SK-N-SH (cell line): ENCODE measurements at regions not wholly inside any gene's neighbourhood (a gene's known extent, or its start where the extent isn't known, plus 50 kb on each side); places are given as distances from the start of the nearest gene placed in this dataset.

Experiments used
- CTCF ChIA-PET: fragments of 300-600, 350-600 bp; formaldehyde crosslinking; extraction: SDS; loops from one replicate; lab custom pipeline; 2021; lab: Yijun Ruan, JAX
- POLR2A ChIA-PET: fragments of 350-600 bp; sonication (Branson Sonifier 250); formaldehyde crosslinking; extraction: SDS; loops from one replicate; lab custom pipeline; 2020; ENCODE audit warnings: antibody characterized with exemption, inconsistent platforms; lab: Yijun Ruan, JAX
- DNase-seq: peaks from one replicate; pipeline ENCODE4 v3.0.0; 2012
- H2AFZ ChIP-seq: fragments of 200-600 bp; sonication (generic); 2 replicates; pipeline ENCODE4 v1.8.1; 2016; ENCODE audit warnings: antibody characterized with exemption, mild to moderate bottlenecking, low read depth
- H3F3A ChIP-seq: fragments of 200-600 bp; sonication (generic); replicated peaks from 2 replicates; pipeline ENCODE3; 2016; ENCODE audit warnings: antibody characterized with exemption, mild to moderate bottlenecking; ENCODE audit not compliant: insufficient read depth
- H3K27ac ChIP-seq, 2 experiments: fragments of 200-500 bp in 1 of 2; fragments of 200-600 bp in 1 of 2; sonication (Bioruptor generic) in 1 of 2; sonication (generic), shearing (Covaris generic) in 1 of 2; 2 replicates each; pipeline versions ENCODE4 v1.5.1 to v1.6.1; 2014 to 2016; ENCODE audit warnings: low read depth in 2 of 2, inconsistent platforms in 1 of 2, low read length in 1 of 2, mild to moderate bottlenecking in 1 of 2, mixed read lengths in 1 of 2
- H3K27me3 ChIP-seq: fragments of 200-600 bp; sonication (generic), shearing (Covaris generic); 2 replicates; pipeline ENCODE4 v1.6.1; 2016; ENCODE audit warnings: mixed run types; ENCODE audit not compliant: insufficient read depth
- H3K36me3 ChIP-seq, 2 experiments: fragments of 200-500 bp in 1 of 2; fragments of 200-600 bp in 1 of 2; sonication (Bioruptor generic) in 1 of 2; sonication (generic) in 1 of 2; replicated peaks in 1 of 2; 2 replicates each; pipeline versions ENCODE3 to v1.5.1; 2014 to 2016; ENCODE audit warnings: low read length in 1 of 2, mild to moderate bottlenecking in 1 of 2; ENCODE audit not compliant: insufficient read depth in 2 of 2, control insufficient read depth in 1 of 2
- H3K4me1 ChIP-seq, 2 experiments: fragments of 200-500 bp in 1 of 2; fragments of 200-600 bp in 1 of 2; sonication (Bioruptor generic) in 1 of 2; sonication (generic), shearing (Covaris generic) in 1 of 2; 2 replicates each; pipeline versions ENCODE4 v1.5.1 to v1.6.1; 2014 to 2016; ENCODE audit warnings: low read depth in 1 of 2, low read length in 1 of 2, mixed run types in 1 of 2; ENCODE audit not compliant: insufficient read depth in 2 of 2, control insufficient read depth in 1 of 2
- H3K4me2 ChIP-seq: fragments of 200-600 bp; sonication (generic), shearing (Covaris generic); 2 replicates; pipeline ENCODE4 v1.6.1; 2017; ENCODE audit warnings: mixed run types
- H3K4me3 ChIP-seq, 2 experiments: fragments of 200-500 bp in 1 of 2; fragments of 200-600 bp in 1 of 2; sonication (Bioruptor generic) in 1 of 2; sonication (generic), shearing (Covaris generic) in 1 of 2; 2 replicates each; pipeline versions ENCODE4 v1.5.1 to v1.8.1; 2014 to 2016; ENCODE audit warnings: low read depth in 2 of 2, inconsistent platforms in 1 of 2, low read length in 1 of 2, mild to moderate bottlenecking in 1 of 2, mixed read lengths in 1 of 2, moderate library complexity in 1 of 2
- H3K79me2 ChIP-seq: fragments of 200-600 bp; sonication (generic); 2 replicates; pipeline ENCODE4 v1.8.1; 2017; ENCODE audit warnings: mild to moderate bottlenecking; ENCODE audit not compliant: insufficient read depth
- H3K9ac ChIP-seq: fragments of 200-600 bp; sonication (generic); 2 replicates; pipeline ENCODE4 v1.6.1; 2017; ENCODE audit warnings: mixed run types
- H3K9me2 ChIP-seq: fragments of 200-600 bp; sonication (generic); 2 replicates; pipeline ENCODE4 v1.6.1; 2017; ENCODE audit warnings: mixed run types
- H3K9me3 ChIP-seq: fragments of 200-600 bp; sonication (generic); 2 replicates; pipeline ENCODE4 v1.6.1; 2017; ENCODE audit warnings: mixed run types, mild to moderate bottlenecking, moderate library complexity
- H4K20me1 ChIP-seq: fragments of 200-600 bp; sonication (generic); 2 replicates; pipeline ENCODE4 v1.6.1; 2017; ENCODE audit warnings: mild to moderate bottlenecking, mixed run types; ENCODE audit not compliant: insufficient read depth
- EP300 ChIP-seq, 2 experiments: IDR thresholded peaks; 2 replicates each; pipeline versions ENCODE4 v1.4.0 to v1.6.1; 2012; ENCODE audit warnings: borderline replicate concordance in 1 of 2, low read depth in 1 of 2, low read length in 1 of 2
- FOSL2 ChIP-seq: IDR thresholded peaks from 2 replicates; pipeline ENCODE4 v1.4.0; 2012; ENCODE audit warnings: low read depth, mild to moderate bottlenecking, moderate library complexity, borderline replicate concordance
- FOXM1 ChIP-seq: IDR thresholded peaks from 2 replicates; pipeline ENCODE4 v1.4.0; 2012; ENCODE audit warnings: low read depth, mild to moderate bottlenecking
- GABPA ChIP-seq: IDR thresholded peaks from 2 replicates; pipeline ENCODE4 v1.4.0; 2012; ENCODE audit warnings: low read depth, mild to moderate bottlenecking
- MAX ChIP-seq: IDR thresholded peaks from 2 replicates; pipeline ENCODE4 v1.4.0; 2012; ENCODE audit warnings: low read depth
- MEF2A ChIP-seq: IDR thresholded peaks from 2 replicates; pipeline ENCODE4 v1.4.0; 2012; ENCODE audit warnings: low read depth, borderline replicate concordance
- MXI1 ChIP-seq: IDR thresholded peaks from 2 replicates; pipeline ENCODE4 v1.6.1; 2012; ENCODE audit warnings: mild to moderate bottlenecking, low read depth, low read length, improper control_type of control experiment
- NFIC ChIP-seq: IDR thresholded peaks from 2 replicates; pipeline ENCODE4 v1.4.0; 2012; ENCODE audit warnings: borderline replicate concordance
- NRF1 ChIP-seq: IDR thresholded peaks from 2 replicates; pipeline ENCODE4 v1.6.1; 2012; ENCODE audit warnings: low read depth, mild to moderate bottlenecking, low read length
- POLR2AphosphoS5 ChIP-seq: IDR thresholded peaks from 2 replicates; pipeline ENCODE4 v1.6.1; 2012; ENCODE audit warnings: low read depth, low read length
- RAD21 ChIP-seq: IDR thresholded peaks from 2 replicates; pipeline ENCODE4 v1.6.1; 2012; ENCODE audit warnings: mild to moderate bottlenecking, low read length
- RFX5 ChIP-seq: IDR thresholded peaks from 2 replicates; pipeline ENCODE4 v1.6.1; 2012; ENCODE audit warnings: mild to moderate bottlenecking, improper control_type of control experiment, low read length
- SIN3A ChIP-seq: IDR thresholded peaks from 2 replicates; pipeline ENCODE4 v1.6.1; 2012; ENCODE audit warnings: low read depth, mild to moderate bottlenecking, low read length, moderate library complexity, borderline replicate concordance
- SMC3 ChIP-seq: IDR thresholded peaks from 2 replicates; pipeline ENCODE4 v1.6.1; 2012; ENCODE audit warnings: low read depth, low read length, improper control_type of control experiment
- TAF1 ChIP-seq: IDR thresholded peaks from 2 replicates; pipeline ENCODE4 v1.6.1; 2012; ENCODE audit warnings: low read depth, mild to moderate bottlenecking, low read length, moderate library complexity, borderline replicate concordance
- TCF12 ChIP-seq: IDR thresholded peaks from 2 replicates; pipeline ENCODE4 v1.4.0; 2012
- USF1 ChIP-seq: IDR thresholded peaks from 2 replicates; pipeline ENCODE4 v1.4.0; 2012; ENCODE audit warnings: low read depth, borderline replicate concordance
- YY1 ChIP-seq: IDR thresholded peaks from 2 replicates; pipeline ENCODE4 v1.4.0; 2012; ENCODE audit warnings: low read depth, mild to moderate bottlenecking
- WGBS: methylation state at CpG from one replicate; pipeline ENCODE4 v1.1.6; 2017; ENCODE audit warnings: low lambda C conversion rate; 5-methylcytosine and 5-hydroxymethylcytosine counted together
- TF ChIP-seq, protein P1 (sequence below): fragments of 150-350 bp; IDR thresholded peaks from 2 replicates; pipeline ENCODE4 v1.6.1; 2016; ENCODE audit warnings: mild to moderate bottlenecking, low read depth, low read length
- TF ChIP-seq, protein P2 (sequence below): IDR thresholded peaks from 2 replicates; pipeline ENCODE4; 2012

GRCh38 chr12:124664395-124665111, 97.1 kb upstream of the NCOR2 start:
- no peaks in the 10 kb centered on the region for H4K20me1 ChIP-seq
- no peaks in the 10 kb centered on the region for H3K36me3 ChIP-seq
- WGBS: 73% methylated on average over 5 of the region's 6 CpGs
- ChIA-PET POLR2A (no interaction called here), CTCF (no interaction called here)
- H3K4me2 ChIP-seq: no peak overlapping the region
- H3K4me1 ChIP-seq: peaks cover 0 to 12% of the 10 kb centered on the region in 2 experiments; a peak in 1 of 4 replicates
- no peak overlapping the region for H3K4me3 ChIP-seq
- no peaks in the 10 kb centered on the region for H3K9me3 ChIP-seq
- H3K27me3 ChIP-seq: no peaks in the 10 kb centered on the region
- no peaks in the 10 kb centered on the region for H3K9me2 ChIP-seq
- H3F3A ChIP-seq: no peaks in the 10 kb centered on the region
- no peak overlapping the region for H2AFZ ChIP-seq
- TF ChIP-seq RFX5: no peak
- no peak for TF ChIP-seq FOXM1
- no peak for TF ChIP-seq MAX
- no peak for TF ChIP-seq RAD21
- no peak for TF ChIP-seq TAF1
- TF ChIP-seq USF1: no peak
- TF ChIP-seq, protein P1, sequence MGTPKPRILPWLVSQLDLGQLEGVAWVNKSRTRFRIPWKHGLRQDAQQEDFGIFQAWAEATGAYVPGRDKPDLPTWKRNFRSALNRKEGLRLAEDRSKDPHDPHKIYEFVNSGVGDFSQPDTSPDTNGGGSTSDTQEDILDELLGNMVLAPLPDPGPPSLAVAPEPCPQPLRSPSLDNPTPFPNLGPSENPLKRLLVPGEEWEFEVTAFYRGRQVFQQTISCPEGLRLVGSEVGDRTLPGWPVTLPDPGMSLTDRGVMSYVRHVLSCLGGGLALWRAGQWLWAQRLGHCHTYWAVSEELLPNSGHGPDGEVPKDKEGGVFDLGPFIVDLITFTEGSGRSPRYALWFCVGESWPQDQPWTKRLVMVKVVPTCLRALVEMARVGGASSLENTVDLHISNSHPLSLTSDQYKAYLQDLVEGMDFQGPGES: no peak
- TF ChIP-seq MXI1: no peak
- no peak for TF ChIP-seq TCF12
- TF ChIP-seq EP300 (IDR thresholded peaks at IDR 0.05; ENCODE audit: borderline replicate concordance in 1 of 2, low read depth in 1 of 2, low read length in 1 of 2): no peak
- TF ChIP-seq POLR2AphosphoS5: no peak
- TF ChIP-seq SMC3: no peak
- TF ChIP-seq SIN3A: no peak
- no peak for TF ChIP-seq NFIC
- TF ChIP-seq FOSL2: no peak
- TF ChIP-seq NRF1: no peak
- TF ChIP-seq, protein P2, sequence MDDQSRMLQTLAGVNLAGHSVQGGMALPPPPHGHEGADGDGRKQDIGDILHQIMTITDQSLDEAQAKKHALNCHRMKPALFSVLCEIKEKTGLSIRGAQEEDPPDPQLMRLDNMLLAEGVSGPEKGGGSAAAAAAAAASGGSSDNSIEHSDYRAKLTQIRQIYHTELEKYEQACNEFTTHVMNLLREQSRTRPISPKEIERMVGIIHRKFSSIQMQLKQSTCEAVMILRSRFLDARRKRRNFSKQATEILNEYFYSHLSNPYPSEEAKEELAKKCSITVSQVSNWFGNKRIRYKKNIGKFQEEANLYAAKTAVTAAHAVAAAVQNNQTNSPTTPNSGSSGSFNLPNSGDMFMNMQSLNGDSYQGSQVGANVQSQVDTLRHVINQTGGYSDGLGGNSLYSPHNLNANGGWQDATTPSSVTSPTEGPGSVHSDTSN: no peak
- no peak for TF ChIP-seq MEF2A
- no peak for TF ChIP-seq YY1
- no peak for TF ChIP-seq GABPA
- no peak for DNase-seq
- no peak overlapping the region for H3K27ac ChIP-seq
- no peak overlapping the region for H3K9ac ChIP-seq
- no peaks in the 10 kb centered on the region for H3K79me2 ChIP-seq
